ENCODE measurements at regions not wholly inside any gene's neighbourhood (a gene's known extent, or its start where the extent isn't known, plus 50 kb on each side); places are given as distances from the start of the nearest gene placed in this dataset.

DNA sequence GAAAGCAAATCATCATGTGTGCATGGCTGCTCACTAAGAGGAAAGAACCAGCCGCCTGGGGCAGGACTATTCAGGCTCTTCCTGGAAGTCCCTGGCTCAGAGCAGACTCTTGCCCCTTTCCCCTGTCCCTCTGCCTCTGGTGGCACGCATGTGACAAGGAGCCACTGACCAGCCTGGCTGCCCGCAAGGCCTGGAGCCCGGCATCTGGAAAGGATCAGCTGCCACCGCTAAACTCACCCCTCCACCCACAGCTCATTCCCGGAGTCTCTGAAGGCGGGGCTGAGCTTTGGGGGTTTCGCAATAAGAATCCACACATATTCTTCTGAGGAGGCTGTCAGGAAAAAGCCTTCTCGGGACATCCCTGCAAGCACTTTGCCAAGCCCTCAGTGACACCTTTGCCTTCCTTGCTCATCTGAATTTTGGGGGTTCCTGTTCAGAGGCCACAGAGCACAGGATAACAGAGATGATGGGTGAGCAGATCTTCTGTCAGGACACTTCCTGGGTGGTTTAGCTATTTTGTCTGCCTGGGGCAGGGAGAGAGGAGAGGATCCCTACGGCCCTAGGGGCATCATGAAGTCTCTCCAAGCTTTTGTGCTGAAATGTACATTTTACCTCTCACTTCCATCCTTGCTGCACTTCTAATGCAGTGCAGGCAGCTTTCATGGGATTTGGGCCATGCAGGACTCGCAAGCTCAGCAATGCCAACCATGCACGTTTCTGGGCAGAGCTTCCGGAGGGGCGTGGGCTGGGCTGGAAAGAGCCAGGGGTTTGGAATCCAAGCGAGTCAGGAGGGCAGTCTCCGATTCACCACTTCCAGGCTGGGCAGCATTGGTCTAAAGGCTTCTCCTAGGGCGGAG lies 124.8 kb upstream of the MAP1LC3B2 start:
- H3K27ac ChIP-seq (ENCODE audit: low read depth in 1 of 2, low read length in 2 of 2): peak overlapping the region; percentile 16 to 23
- H3K9me3 ChIP-seq (ENCODE audit: control insufficient read depth in 4 of 4, low read length in 3 of 4): no peaks in the 10 kb centered on the region
- H3K4me1 ChIP-seq (ENCODE audit: control insufficient read depth in 4 of 4, insufficient read depth in 4 of 4, low read length in 3 of 4): peaks cover 0 to 31% (median 24%) of the 10 kb centered on the region in 4 donors
- TF ChIP-seq CTCF (IDR thresholded peaks at IDR 0.05; ENCODE audit: low read depth, low read length, missing input control) (no peak), RXRA (IDR thresholded peaks at IDR 0.05) (peak in 1 of 2 donors; percentile 18), EGR1 (IDR thresholded peaks at IDR 0.05; ENCODE audit: low read depth in 2 of 2) (no peak), FOXA1 (IDR thresholded peaks at IDR 0.05) (no peak), RAD21 (IDR thresholded peaks at IDR 0.05) (peak in 1 of 2 donors; percentile 20), MAX (IDR thresholded peaks at IDR 0.05) (peak; percentile 19), REST (IDR thresholded peaks at IDR 0.05) (no peak), JUND (IDR thresholded peaks at IDR 0.05) (no peak), NR2F2 (IDR thresholded peaks at IDR 0.05) (peak; percentile 11), HNF4A (conservative IDR thresholded peaks at IDR 0.05) (peak; percentile 18 to 22)
- TF ChIP-seq, protein P1, sequence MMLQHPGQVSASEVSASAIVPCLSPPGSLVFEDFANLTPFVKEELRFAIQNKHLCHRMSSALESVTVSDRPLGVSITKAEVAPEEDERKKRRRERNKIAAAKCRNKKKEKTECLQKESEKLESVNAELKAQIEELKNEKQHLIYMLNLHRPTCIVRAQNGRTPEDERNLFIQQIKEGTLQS (IDR thresholded peaks at IDR 0.05): no peak
- no peak overlapping the region for H3K4me3 ChIP-seq (ENCODE audit: low read depth in 1 of 3, low read length in 3 of 3)
- no peaks in the 10 kb centered on the region for H3K36me3 ChIP-seq (ENCODE audit: control insufficient read depth in 4 of 4, insufficient read depth in 3 of 4, low read depth in 1 of 4, low read length in 3 of 4)
- WGBS: 34% methylated on average over 17 of the region's 17 CpGs
- H3K27me3 ChIP-seq (ENCODE audit: control insufficient read depth in 4 of 4, insufficient read depth in 4 of 4, low read length in 3 of 4): no peaks in the 10 kb centered on the region
- peak overlapping the region in 1 of 2 donors; percentile 12 for H3K9ac ChIP-seq (ENCODE audit: low read depth in 1 of 2, low read length in 2 of 2)
- DNase-seq (ENCODE audit: low spot score): no peak

GRCh38 chr12:116435984-116436383 lies 123.2 kb upstream of the MAP1LC3B2 start:
- WGBS: 88% methylated on average over 3 of the region's 3 CpGs
- no peak overlapping the region for H3K9ac ChIP-seq (ENCODE audit: low read depth in 1 of 2, low read length in 2 of 2)
- no peaks in the 10 kb centered on the region for H3K9me3 ChIP-seq (ENCODE audit: control insufficient read depth in 4 of 4, low read length in 3 of 4)
- no peak for DNase-seq (ENCODE audit: low spot score)
- H3K27me3 ChIP-seq (ENCODE audit: control insufficient read depth in 4 of 4, insufficient read depth in 4 of 4, low read length in 3 of 4): no peaks in the 10 kb centered on the region
- peak overlapping the region in 1 of 3 donors; percentile 14 for H3K4me3 ChIP-seq (ENCODE audit: low read depth in 1 of 3, low read length in 3 of 3)
- H3K36me3 ChIP-seq (ENCODE audit: control insufficient read depth in 4 of 4, insufficient read depth in 3 of 4, low read depth in 1 of 4, low read length in 3 of 4): no peaks in the 10 kb centered on the region
- H3K27ac ChIP-seq (ENCODE audit: low read depth in 1 of 2, low read length in 2 of 2): peak overlapping the region in 1 of 2 donors; percentile 77
- H3K4me1 ChIP-seq (ENCODE audit: control insufficient read depth in 4 of 4, insufficient read depth in 4 of 4, low read length in 3 of 4): peaks cover 0 to 31% (median 24%) of the 10 kb centered on the region in 4 donors
- no peak for TF ChIP-seq EGR1 (IDR thresholded peaks at IDR 0.05; ENCODE audit: low read depth in 2 of 2)
- TF ChIP-seq JUND (IDR thresholded peaks at IDR 0.05): no peak
- TF ChIP-seq, protein P2, sequence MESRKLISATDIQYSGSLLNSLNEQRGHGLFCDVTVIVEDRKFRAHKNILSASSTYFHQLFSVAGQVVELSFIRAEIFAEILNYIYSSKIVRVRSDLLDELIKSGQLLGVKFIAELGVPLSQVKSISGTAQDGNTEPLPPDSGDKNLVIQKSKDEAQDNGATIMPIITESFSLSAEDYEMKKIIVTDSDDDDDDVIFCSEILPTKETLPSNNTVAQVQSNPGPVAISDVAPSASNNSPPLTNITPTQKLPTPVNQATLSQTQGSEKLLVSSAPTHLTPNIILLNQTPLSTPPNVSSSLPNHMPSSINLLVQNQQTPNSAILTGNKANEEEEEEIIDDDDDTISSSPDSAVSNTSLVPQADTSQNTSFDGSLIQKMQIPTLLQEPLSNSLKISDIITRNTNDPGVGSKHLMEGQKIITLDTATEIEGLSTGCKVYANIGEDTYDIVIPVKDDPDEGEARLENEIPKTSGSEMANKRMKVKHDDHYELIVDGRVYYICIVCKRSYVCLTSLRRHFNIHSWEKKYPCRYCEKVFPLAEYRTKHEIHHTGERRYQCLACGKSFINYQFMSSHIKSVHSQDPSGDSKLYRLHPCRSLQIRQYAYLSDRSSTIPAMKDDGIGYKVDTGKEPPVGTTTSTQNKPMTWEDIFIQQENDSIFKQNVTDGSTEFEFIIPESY (IDR thresholded peaks at IDR 0.05): no peak
- TF ChIP-seq RXRA (IDR thresholded peaks at IDR 0.05): no peak
- TF ChIP-seq TAF1 (conservative IDR thresholded peaks at IDR 0.05): no peak
- TF ChIP-seq SP1 (IDR thresholded peaks at IDR 0.05): no peak
- TF ChIP-seq MAX (IDR thresholded peaks at IDR 0.05): no peak
- no peak for TF ChIP-seq CTCF (IDR thresholded peaks at IDR 0.05; ENCODE audit: low read depth, low read length, missing input control)
- TF ChIP-seq HNF4A (conservative IDR thresholded peaks at IDR 0.05): no peak
- no peak for TF ChIP-seq NR2F2 (IDR thresholded peaks at IDR 0.05)
- TF ChIP-seq, protein P1 (IDR thresholded peaks at IDR 0.05): no peak
- TF ChIP-seq HNF4G (IDR thresholded peaks at IDR 0.05): no peak
- no peak for TF ChIP-seq GABPA (IDR thresholded peaks at IDR 0.05 in 1 of 2, conservative IDR thresholded peaks at IDR 0.05 in 1 of 2)
- no peak for TF ChIP-seq YY1 (IDR thresholded peaks at IDR 0.05)
- TF ChIP-seq RAD21 (IDR thresholded peaks at IDR 0.05): no peak
